ENCODE measurements at regions not wholly inside any gene's neighbourhood (a gene's known extent, or its start where the extent isn't known, plus 50 kb on each side); places are given as distances from the start of the nearest gene placed in this dataset.

DNA sequence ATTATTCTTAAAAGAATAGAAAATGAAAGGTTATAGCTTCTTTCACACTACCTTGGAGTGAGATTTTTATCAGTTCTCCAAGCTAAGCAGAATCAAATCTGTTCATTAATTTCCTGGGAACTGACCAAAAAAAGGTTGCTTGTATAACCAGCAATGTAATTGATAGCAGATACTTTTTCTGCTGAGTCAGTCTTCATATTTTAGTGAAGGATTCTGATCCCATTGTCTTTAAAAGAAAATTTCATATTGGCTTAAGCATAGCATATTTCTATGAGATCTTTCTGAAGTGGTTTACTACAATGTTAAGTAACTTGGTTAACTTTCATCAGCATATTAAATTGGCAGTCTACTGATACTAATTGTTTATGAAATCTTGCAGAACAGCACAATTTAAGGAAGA, 338.0 kb downstream of the TMX3 start:
- TF ChIP-seq SIN3A (IDR thresholded peaks at IDR 0.05; ENCODE audit: borderline replicate concordance, insufficient read depth, low read depth, low read length) = no peak
- no peak for TF ChIP-seq TCF7L2 (IDR thresholded peaks at IDR 0.05; ENCODE audit: low read depth, low read length)
- TF ChIP-seq POLR2AphosphoS5 (IDR thresholded peaks at IDR 0.05; ENCODE audit: low read depth, low read length) = no peak
- Histone ChIP-seq H3K27me3 (ENCODE audit: control insufficient read depth, insufficient read depth, low read length) (no peaks in the 10 kb centered on the region), H3K36me3 (ENCODE audit: control insufficient read depth, insufficient read depth, low read length) (no peaks in the 10 kb centered on the region), H3K4me1 (ENCODE audit: control insufficient read depth, insufficient read depth, low read length) (no peaks in the 10 kb centered on the region), H3K9me3 (ENCODE audit: control insufficient read depth, insufficient read depth, low read depth, low read length) (no peaks in the 10 kb centered on the region), H3K27ac (ENCODE audit: low read length) (no peak overlapping the region), H3K4me3 (ENCODE audit: low read depth in 2 of 2, low read length in 2 of 2) (no peak overlapping the region)
- DNase-seq (ENCODE audit: low read depth, low spot score) (no peak), ATAC-seq (no peak)
- CTCF ChIA-PET = no interaction called here
- no TSS peak for BruUV-seq (replicated peaks)
- POLR2A ChIA-PET = no interaction called here
- in situ Hi-C loops (cut with HindIII; ENCODE audit: low pct_unique_long_range_greater_than_20kb, low sequenced_read_pairs) (no loop called here), intact Hi-C loops (cut with micrococcal nuclease; ENCODE audit: unreplicated experiment) (no loop called here)

DNA sequence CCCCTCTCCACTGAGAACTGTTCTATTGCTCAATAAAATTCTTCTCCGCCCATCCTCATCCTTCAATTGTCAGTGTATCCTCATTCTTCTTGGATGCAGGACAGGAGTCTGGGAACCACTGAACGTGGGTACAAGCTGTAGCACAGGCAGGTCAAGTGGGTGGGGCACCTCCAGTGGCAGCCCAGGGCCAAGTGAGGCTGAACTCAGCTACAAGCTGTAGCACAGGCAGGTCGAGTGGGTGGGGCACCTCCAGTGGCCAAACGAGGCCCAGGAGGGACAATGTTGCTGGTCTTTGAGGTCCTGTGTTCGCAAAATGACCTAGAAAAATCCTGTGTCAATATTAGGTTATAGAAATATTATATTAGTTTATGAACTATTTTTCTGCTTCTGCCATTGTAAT, 352.0 kb downstream of the TMX3 start:
- Histone ChIP-seq H3K9me3 (ENCODE audit: control insufficient read depth, insufficient read depth, low read depth, low read length) (no peaks in the 10 kb centered on the region), H3K27me3 (ENCODE audit: control insufficient read depth, insufficient read depth, low read length) (no peaks in the 10 kb centered on the region), H3K36me3 (ENCODE audit: control insufficient read depth, insufficient read depth, low read length) (no peaks in the 10 kb centered on the region), H3K4me3 (ENCODE audit: low read depth in 2 of 2, low read length in 2 of 2) (no peak overlapping the region), H3K27ac (ENCODE audit: low read length) (no peak overlapping the region), H3K4me1 (ENCODE audit: control insufficient read depth, insufficient read depth, low read length) (no peaks in the 10 kb centered on the region)
- ATAC-seq = no peak
- no peak for DNase-seq (ENCODE audit: low read depth, low spot score)
- TF ChIP-seq, protein P1, sequence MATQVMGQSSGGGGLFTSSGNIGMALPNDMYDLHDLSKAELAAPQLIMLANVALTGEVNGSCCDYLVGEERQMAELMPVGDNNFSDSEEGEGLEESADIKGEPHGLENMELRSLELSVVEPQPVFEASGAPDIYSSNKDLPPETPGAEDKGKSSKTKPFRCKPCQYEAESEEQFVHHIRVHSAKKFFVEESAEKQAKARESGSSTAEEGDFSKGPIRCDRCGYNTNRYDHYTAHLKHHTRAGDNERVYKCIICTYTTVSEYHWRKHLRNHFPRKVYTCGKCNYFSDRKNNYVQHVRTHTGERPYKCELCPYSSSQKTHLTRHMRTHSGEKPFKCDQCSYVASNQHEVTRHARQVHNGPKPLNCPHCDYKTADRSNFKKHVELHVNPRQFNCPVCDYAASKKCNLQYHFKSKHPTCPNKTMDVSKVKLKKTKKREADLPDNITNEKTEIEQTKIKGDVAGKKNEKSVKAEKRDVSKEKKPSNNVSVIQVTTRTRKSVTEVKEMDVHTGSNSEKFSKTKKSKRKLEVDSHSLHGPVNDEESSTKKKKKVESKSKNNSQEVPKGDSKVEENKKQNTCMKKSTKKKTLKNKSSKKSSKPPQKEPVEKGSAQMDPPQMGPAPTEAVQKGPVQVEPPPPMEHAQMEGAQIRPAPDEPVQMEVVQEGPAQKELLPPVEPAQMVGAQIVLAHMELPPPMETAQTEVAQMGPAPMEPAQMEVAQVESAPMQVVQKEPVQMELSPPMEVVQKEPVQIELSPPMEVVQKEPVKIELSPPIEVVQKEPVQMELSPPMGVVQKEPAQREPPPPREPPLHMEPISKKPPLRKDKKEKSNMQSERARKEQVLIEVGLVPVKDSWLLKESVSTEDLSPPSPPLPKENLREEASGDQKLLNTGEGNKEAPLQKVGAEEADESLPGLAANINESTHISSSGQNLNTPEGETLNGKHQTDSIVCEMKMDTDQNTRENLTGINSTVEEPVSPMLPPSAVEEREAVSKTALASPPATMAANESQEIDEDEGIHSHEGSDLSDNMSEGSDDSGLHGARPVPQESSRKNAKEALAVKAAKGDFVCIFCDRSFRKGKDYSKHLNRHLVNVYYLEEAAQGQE (IDR thresholded peaks at IDR 0.05; ENCODE audit: insufficient read depth in 1 of 2, low read depth in 2 of 2, low read length in 1 of 2) = no peak
- TF ChIP-seq POLR2AphosphoS5 (IDR thresholded peaks at IDR 0.05; ENCODE audit: low read depth, low read length) = no peak
- TF ChIP-seq SIN3A (IDR thresholded peaks at IDR 0.05; ENCODE audit: borderline replicate concordance, insufficient read depth, low read depth, low read length) = no peak
- no peak for TF ChIP-seq TCF7L2 (IDR thresholded peaks at IDR 0.05; ENCODE audit: low read depth, low read length)
- TF ChIP-seq, protein P2, sequence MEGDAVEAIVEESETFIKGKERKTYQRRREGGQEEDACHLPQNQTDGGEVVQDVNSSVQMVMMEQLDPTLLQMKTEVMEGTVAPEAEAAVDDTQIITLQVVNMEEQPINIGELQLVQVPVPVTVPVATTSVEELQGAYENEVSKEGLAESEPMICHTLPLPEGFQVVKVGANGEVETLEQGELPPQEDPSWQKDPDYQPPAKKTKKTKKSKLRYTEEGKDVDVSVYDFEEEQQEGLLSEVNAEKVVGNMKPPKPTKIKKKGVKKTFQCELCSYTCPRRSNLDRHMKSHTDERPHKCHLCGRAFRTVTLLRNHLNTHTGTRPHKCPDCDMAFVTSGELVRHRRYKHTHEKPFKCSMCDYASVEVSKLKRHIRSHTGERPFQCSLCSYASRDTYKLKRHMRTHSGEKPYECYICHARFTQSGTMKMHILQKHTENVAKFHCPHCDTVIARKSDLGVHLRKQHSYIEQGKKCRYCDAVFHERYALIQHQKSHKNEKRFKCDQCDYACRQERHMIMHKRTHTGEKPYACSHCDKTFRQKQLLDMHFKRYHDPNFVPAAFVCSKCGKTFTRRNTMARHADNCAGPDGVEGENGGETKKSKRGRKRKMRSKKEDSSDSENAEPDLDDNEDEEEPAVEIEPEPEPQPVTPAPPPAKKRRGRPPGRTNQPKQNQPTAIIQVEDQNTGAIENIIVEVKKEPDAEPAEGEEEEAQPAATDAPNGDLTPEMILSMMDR (IDR thresholded peaks at IDR 0.05) = no peak
- ChIA-PET CTCF (no interaction called here), POLR2A (no interaction called here)
- in situ Hi-C loops (cut with HindIII; ENCODE audit: low pct_unique_long_range_greater_than_20kb, low sequenced_read_pairs) (no loop called here), intact Hi-C loops (cut with micrococcal nuclease; ENCODE audit: unreplicated experiment) (no loop called here)
- no TSS peak for BruUV-seq (replicated peaks)

DNA sequence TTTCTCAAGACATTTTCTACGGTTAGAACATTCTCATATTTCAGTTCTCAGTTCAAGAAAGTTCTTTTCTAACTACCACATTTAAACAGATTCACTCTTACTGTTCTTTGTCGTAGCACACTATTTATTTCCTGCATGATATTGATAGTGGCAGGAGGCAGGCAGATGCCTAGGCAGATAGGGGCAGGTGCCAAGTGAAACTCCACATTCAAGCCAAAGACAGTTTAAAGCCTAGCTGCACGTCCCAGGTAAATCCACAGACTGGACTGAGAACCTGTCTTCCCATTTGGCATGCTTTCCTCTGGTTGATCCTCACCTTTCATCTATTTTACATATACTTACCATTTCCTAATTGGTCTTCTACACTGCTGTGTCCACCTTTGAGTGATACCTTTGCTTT, 359.3 kb downstream of the TMX3 start:
- no TSS peak for BruUV-seq (replicated peaks)
- ATAC-seq (no peak), DNase-seq (ENCODE audit: low read depth, low spot score) (no peak)
- ChIA-PET CTCF (no interaction called here), POLR2A (no interaction called here)
- no peaks in the 10 kb centered on the region for H3K4me1 ChIP-seq (ENCODE audit: control insufficient read depth, insufficient read depth, low read length)
- no peaks in the 10 kb centered on the region for H3K36me3 ChIP-seq (ENCODE audit: control insufficient read depth, insufficient read depth, low read length)
- no peaks in the 10 kb centered on the region for H3K27me3 ChIP-seq (ENCODE audit: control insufficient read depth, insufficient read depth, low read length)
- intact Hi-C loops (cut with micrococcal nuclease; ENCODE audit: unreplicated experiment) = no loop called here
- in situ Hi-C loops (cut with HindIII; ENCODE audit: low pct_unique_long_range_greater_than_20kb, low sequenced_read_pairs) = no loop called here
- no peak overlapping the region for H3K27ac ChIP-seq (ENCODE audit: low read length)
- TF ChIP-seq TCF7L2 (IDR thresholded peaks at IDR 0.05; ENCODE audit: low read depth, low read length) (no peak), SIN3A (IDR thresholded peaks at IDR 0.05; ENCODE audit: borderline replicate concordance, insufficient read depth, low read depth, low read length) (no peak)
- TF ChIP-seq, protein P1 (IDR thresholded peaks at IDR 0.05; ENCODE audit: insufficient read depth in 1 of 2, low read depth in 2 of 2, low read length in 1 of 2) = no peak
- no peak overlapping the region for H3K4me3 ChIP-seq (ENCODE audit: low read depth in 2 of 2, low read length in 2 of 2)
- no peaks in the 10 kb centered on the region for H3K9me3 ChIP-seq (ENCODE audit: control insufficient read depth, insufficient read depth, low read depth, low read length)
